Neural cell (in vitro differentiated cells): ENCODE measurements at regions not wholly inside any gene's neighbourhood (a gene's known extent, or its start where the extent isn't known, plus 50 kb on each side); places are given as distances from the start of the nearest gene placed in this dataset.
"Not testable (repeated sequence)": the region's sequence is repeated elsewhere in the genome, so short reads cannot be mapped to it uniquely, and the experiment has no call there.

Source experiments
- H2AFZ ChIP-seq: fragments of 200-600, 300-800 bp; sonication (generic), shearing (Covaris generic); 2 replicates; pipeline ENCODE4 v1.6.0; 2014; ENCODE audit warnings: low read depth, mild to moderate bottlenecking, antibody characterized with exemption, low read length, moderate library complexity
- H3F3A ChIP-seq: fragments of 200-600 bp; shearing (Covaris generic); 2 replicates; pipeline ENCODE4 v1.6.1; 2016; ENCODE audit warnings: mild to moderate bottlenecking, moderate library complexity, mixed read lengths, antibody characterized with exemption, low read length; ENCODE audit not compliant: insufficient read depth, poor library complexity, severe bottlenecking
- H3K27ac ChIP-seq: fragments of 200-600, 300-800 bp; sonication (generic), shearing (Covaris generic); 2 replicates; pipeline ENCODE4 v1.5.1; 2014; ENCODE audit warnings: mild to moderate bottlenecking, low read length, moderate library complexity
- H3K27me3 ChIP-seq: fragments of 300-800, 200-600 bp; sonication (generic), shearing (Covaris generic); 2 replicates; pipeline ENCODE4 v1.6.0; 2014; ENCODE audit warnings: mild to moderate bottlenecking, low read depth, low read length, moderate library complexity; ENCODE audit not compliant: insufficient read depth
- H3K36me3 ChIP-seq: fragments of 300-800, 200-600 bp; sonication (generic), shearing (Covaris generic); 2 replicates; pipeline ENCODE4 v1.5.1; 2014; ENCODE audit warnings: mild to moderate bottlenecking, antibody characterized with exemption, low read length, moderate library complexity; ENCODE audit not compliant: insufficient read depth
- H3K4me2 ChIP-seq: fragments of 300-800, 200-600 bp; sonication (generic), shearing (Covaris generic); 2 replicates; pipeline ENCODE4 v1.6.0; 2014; ENCODE audit warnings: mild to moderate bottlenecking, low read length
- H3K4me3 ChIP-seq: fragments of 300-800, 200-600 bp; sonication (generic), shearing (Covaris generic); 2 replicates; pipeline ENCODE4 v1.5.1; 2014; ENCODE audit warnings: mild to moderate bottlenecking, low read length, moderate library complexity
- H3K79me2 ChIP-seq: fragments of 200-600 bp; shearing (Covaris generic); replicated peaks from 2 replicates; pipeline ENCODE4 v1.6.0; 2014; ENCODE audit warnings: mild to moderate bottlenecking, low read length, moderate library complexity; ENCODE audit not compliant: insufficient read depth
- H3K9ac ChIP-seq: fragments of 300-800, 200-600 bp; sonication (generic), shearing (Covaris generic); 2 replicates; pipeline ENCODE4 v1.6.1; 2016; ENCODE audit warnings: mild to moderate bottlenecking, low read length, mixed read lengths
- H3K9me2 ChIP-seq: fragments of 200-600 bp; shearing (Covaris generic); 2 replicates; pipeline ENCODE4 v1.6.1; 2016; ENCODE audit warnings: mild to moderate bottlenecking, low read length, mixed read lengths; ENCODE audit not compliant: insufficient read depth
- H3K9me3 ChIP-seq: fragments of 200-600, 300-800 bp; sonication (generic), shearing (Covaris generic); 2 replicates; pipeline ENCODE4 v1.6.1; 2016; ENCODE audit warnings: mild to moderate bottlenecking, mixed run types, low read length, moderate library complexity, mixed read lengths
- H4K20me1 ChIP-seq: fragments of 200-600 bp; shearing (Covaris generic); 2 replicates; pipeline ENCODE4 v1.6.1; 2016; ENCODE audit warnings: mild to moderate bottlenecking, mixed run types; ENCODE audit not compliant: insufficient read depth
- EP300 ChIP-seq: fragments of 450-650 bp; conservative IDR thresholded peaks from 2 replicates; pipeline ENCODE4 v1.6.1; 2014; ENCODE audit warnings: antibody characterized with exemption, mild to moderate bottlenecking, moderate library complexity; ENCODE audit not compliant: poor library complexity, severe bottlenecking
- EZH2 ChIP-seq: fragments of 200-600, 300-800 bp; shearing (Covaris generic), sonication (generic); IDR thresholded peaks from 2 replicates; pipeline ENCODE4 v1.6.1; 2014; ENCODE audit warnings: antibody characterized with exemption, low read length, borderline replicate concordance, mild to moderate bottlenecking; ENCODE audit not compliant: insufficient read depth, poor library complexity, severe bottlenecking
- MXI1 ChIP-seq: fragments of 450-650 bp; conservative IDR thresholded peaks from 2 replicates; pipeline ENCODE4 v1.6.1; 2014; ENCODE audit warnings: antibody characterized with exemption, mild to moderate bottlenecking; ENCODE audit not compliant: poor library complexity, severe bottlenecking
- POLR2AphosphoS5 ChIP-seq: IDR thresholded peaks from 2 replicates; pipeline ENCODE4 v1.6.1; 2012
- RAD21 ChIP-seq: fragments of 450-650 bp; conservative IDR thresholded peaks from 2 replicates; pipeline ENCODE4 v1.6.1; 2014; ENCODE audit warnings: antibody characterized with exemption, mild to moderate bottlenecking, moderate library complexity
- SMC3 ChIP-seq: fragments of 450-650 bp; conservative IDR thresholded peaks from 2 replicates; pipeline ENCODE4 v1.6.1; 2014; ENCODE audit warnings: antibody characterized with exemption, mild to moderate bottlenecking, moderate library complexity; ENCODE audit not compliant: poor library complexity
- TAF1 ChIP-seq: IDR thresholded peaks from 2 replicates; pipeline ENCODE4 v1.6.1; 2012; ENCODE audit warnings: low read depth
- TF ChIP-seq, protein P1 (sequence below): fragments of 450-650 bp; IDR thresholded peaks from 2 replicates; pipeline ENCODE4 v1.5.1; 2014; ENCODE audit warnings: antibody characterized with exemption, mild to moderate bottlenecking, moderate library complexity; ENCODE audit not compliant: poor library complexity, severe bottlenecking
- TF ChIP-seq, protein P2 (sequence below): IDR thresholded peaks from 2 replicates; pipeline ENCODE4 v1.6.1; 2012; ENCODE audit warnings: borderline replicate concordance

DNA sequence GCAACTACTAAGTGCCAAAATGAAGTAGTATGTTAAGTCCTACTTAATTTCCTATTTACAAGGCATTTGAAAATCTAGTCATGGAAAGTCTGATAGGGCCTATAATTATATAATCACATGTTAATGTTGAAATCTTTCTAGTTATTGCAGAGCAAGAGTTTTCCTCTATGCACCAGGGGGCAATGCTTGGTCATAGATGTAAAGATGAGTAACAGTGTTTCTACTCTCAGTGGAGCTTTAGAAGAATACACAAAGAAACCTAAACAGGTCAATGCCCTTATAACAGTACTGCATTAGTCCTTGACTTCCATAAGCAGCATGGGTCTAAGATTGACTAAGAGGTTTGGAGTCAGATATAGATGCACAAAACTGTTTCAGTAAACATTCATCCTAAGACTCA, 218.7 kb downstream of the KCTD12 start:
- H2AFZ ChIP-seq: no peak overlapping the region

DNA sequence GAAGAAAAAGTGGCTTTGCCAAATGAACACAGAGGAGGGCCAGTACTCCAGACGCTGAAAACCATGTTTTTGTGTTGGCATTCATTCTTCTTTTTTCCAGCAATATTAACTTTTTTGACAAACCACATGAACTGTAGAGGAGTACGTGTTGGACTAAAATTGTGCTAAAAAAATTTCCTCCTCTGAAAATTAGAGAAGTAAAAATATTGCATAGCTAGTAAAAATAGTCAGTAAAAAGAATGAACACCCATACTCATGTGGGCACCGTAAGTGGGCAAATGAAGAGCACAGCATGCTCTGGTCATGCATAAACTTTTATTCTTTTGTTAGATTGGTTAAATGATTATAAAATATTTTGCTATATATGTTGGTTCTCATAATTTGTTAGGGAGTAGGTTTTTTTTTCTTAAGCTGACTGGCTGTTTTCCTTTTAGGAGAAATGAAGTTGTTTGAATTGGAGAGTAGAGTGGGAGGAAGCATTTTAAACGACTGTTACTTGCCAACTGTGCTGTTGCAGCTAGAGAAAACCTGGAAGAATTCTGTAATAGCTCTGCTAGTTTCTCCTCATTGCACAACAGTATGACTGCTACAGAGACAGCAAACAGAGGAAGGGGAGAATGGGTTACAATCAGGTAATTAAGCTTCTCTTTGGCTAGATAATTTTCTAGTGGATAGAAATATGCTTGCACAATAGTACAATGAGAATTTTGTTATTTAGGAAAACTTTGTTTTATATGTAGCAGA, 222.4 kb downstream of the KCTD12 start:
- H3K79me2 ChIP-seq: no peaks in the 10 kb centered on the region
- no peak for TF ChIP-seq SMC3
- TF ChIP-seq MXI1: no peak
- TF ChIP-seq POLR2AphosphoS5: no peak
- TF ChIP-seq, protein P1, sequence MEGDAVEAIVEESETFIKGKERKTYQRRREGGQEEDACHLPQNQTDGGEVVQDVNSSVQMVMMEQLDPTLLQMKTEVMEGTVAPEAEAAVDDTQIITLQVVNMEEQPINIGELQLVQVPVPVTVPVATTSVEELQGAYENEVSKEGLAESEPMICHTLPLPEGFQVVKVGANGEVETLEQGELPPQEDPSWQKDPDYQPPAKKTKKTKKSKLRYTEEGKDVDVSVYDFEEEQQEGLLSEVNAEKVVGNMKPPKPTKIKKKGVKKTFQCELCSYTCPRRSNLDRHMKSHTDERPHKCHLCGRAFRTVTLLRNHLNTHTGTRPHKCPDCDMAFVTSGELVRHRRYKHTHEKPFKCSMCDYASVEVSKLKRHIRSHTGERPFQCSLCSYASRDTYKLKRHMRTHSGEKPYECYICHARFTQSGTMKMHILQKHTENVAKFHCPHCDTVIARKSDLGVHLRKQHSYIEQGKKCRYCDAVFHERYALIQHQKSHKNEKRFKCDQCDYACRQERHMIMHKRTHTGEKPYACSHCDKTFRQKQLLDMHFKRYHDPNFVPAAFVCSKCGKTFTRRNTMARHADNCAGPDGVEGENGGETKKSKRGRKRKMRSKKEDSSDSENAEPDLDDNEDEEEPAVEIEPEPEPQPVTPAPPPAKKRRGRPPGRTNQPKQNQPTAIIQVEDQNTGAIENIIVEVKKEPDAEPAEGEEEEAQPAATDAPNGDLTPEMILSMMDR: no peak
- no peak for TF ChIP-seq TAF1
- TF ChIP-seq, protein P2, sequence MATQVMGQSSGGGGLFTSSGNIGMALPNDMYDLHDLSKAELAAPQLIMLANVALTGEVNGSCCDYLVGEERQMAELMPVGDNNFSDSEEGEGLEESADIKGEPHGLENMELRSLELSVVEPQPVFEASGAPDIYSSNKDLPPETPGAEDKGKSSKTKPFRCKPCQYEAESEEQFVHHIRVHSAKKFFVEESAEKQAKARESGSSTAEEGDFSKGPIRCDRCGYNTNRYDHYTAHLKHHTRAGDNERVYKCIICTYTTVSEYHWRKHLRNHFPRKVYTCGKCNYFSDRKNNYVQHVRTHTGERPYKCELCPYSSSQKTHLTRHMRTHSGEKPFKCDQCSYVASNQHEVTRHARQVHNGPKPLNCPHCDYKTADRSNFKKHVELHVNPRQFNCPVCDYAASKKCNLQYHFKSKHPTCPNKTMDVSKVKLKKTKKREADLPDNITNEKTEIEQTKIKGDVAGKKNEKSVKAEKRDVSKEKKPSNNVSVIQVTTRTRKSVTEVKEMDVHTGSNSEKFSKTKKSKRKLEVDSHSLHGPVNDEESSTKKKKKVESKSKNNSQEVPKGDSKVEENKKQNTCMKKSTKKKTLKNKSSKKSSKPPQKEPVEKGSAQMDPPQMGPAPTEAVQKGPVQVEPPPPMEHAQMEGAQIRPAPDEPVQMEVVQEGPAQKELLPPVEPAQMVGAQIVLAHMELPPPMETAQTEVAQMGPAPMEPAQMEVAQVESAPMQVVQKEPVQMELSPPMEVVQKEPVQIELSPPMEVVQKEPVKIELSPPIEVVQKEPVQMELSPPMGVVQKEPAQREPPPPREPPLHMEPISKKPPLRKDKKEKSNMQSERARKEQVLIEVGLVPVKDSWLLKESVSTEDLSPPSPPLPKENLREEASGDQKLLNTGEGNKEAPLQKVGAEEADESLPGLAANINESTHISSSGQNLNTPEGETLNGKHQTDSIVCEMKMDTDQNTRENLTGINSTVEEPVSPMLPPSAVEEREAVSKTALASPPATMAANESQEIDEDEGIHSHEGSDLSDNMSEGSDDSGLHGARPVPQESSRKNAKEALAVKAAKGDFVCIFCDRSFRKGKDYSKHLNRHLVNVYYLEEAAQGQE: no peak
- TF ChIP-seq EZH2: no peak
- no peak for TF ChIP-seq RAD21
- TF ChIP-seq EP300: no peak
- no peaks in the 10 kb centered on the region for H3K9me3 ChIP-seq
- H3K27ac ChIP-seq: no peak overlapping the region
- H3F3A ChIP-seq: no peaks in the 10 kb centered on the region
- no peak overlapping the region for H2AFZ ChIP-seq
- H3K36me3 ChIP-seq: no peaks in the 10 kb centered on the region
- H4K20me1 ChIP-seq: no peaks in the 10 kb centered on the region
- no peaks in the 10 kb centered on the region for H3K9me2 ChIP-seq
- H3K4me2 ChIP-seq: no peak overlapping the region
- no peak overlapping the region for H3K4me3 ChIP-seq
- H3K9ac ChIP-seq: no peak overlapping the region
- H3K27me3 ChIP-seq: no peaks in the 10 kb centered on the region

More for the DNA sequence above, 218.7 kb downstream of the KCTD12 start:
- Histone ChIP-seq H3K36me3 (no peaks in the 10 kb centered on the region), H3F3A (no peaks in the 10 kb centered on the region), H4K20me1 (no peaks in the 10 kb centered on the region), H3K27me3 (no peaks in the 10 kb centered on the region), H3K9me3 (no peaks in the 10 kb centered on the region), H3K79me2 (no peaks in the 10 kb centered on the region), H3K9me2 (no peaks in the 10 kb centered on the region), H3K9ac (no peak overlapping the region), H3K4me2 (no peak overlapping the region), H3K27ac (no peak overlapping the region), H3K4me3 (no peak overlapping the region)
- TF ChIP-seq TAF1 (no peak), SMC3 (no peak), POLR2AphosphoS5 (no peak), RAD21 (no peak), EZH2 (no peak), MXI1 (no peak), EP300 (no peak)
- TF ChIP-seq, protein P1: no peak
- TF ChIP-seq, protein P2: no peak

DNA sequence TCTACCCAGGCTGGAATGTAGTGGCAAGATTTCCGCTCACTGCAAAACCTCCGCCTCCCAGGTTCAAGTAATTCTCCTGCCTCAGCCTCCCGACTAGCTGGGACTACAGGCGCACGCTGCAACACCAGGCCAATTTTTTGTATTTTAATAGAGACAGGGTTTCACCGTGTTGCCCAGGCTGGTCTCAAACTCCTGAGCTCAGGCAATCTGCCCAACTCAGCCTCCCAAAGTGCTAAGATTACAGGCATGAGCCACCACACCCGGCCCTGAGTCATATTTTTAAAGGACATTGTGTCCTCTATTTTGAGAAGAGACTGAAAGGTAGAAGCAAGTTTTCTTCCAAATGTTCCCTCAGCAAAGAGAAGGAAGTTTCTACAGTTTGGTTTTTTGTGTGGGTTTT, 227.1 kb downstream of the KCTD12 start:
- H3K36me3 ChIP-seq: not testable (repeated sequence)

More for the DNA sequence above, 227.1 kb downstream of the KCTD12 start:
- not testable (repeated sequence) for H3K9ac ChIP-seq, H3K4me2 ChIP-seq, H3F3A ChIP-seq, H3K27ac ChIP-seq, H2AFZ ChIP-seq, H3K27me3 ChIP-seq, H3K4me3 ChIP-seq, H3K79me2 ChIP-seq, H3K9me2 ChIP-seq, H4K20me1 ChIP-seq, H3K9me3 ChIP-seq
